CD8-positive, alpha-beta memory T cell (primary cell): ENCODE measurements at regions not wholly inside any gene's neighbourhood (a gene's known extent, or its start where the extent isn't known, plus 50 kb on each side); places are given as distances from the start of the nearest gene placed in this dataset.
A peak's percentile ranks its signal among the peaks of the same experiment; 100 is the strongest.

Experiments
- CTCF ChIA-PET: fragments of 350-600 bp; sonication (Branson Sonifier 250); formaldehyde crosslinking; loops from one replicate; lab custom pipeline; 2021; ENCODE audit warnings: antibody characterized with exemption; lab: Charles Lee
- POLR2A ChIA-PET: fragments of 350-600 bp; sonication (Branson Sonifier 250); formaldehyde crosslinking; loops from one replicate; lab custom pipeline; 2021; ENCODE audit warnings: antibody characterized with exemption; lab: Charles Lee
- DNase-seq, 5 donors: peaks; one replicate each; pipeline versions ENCODE4 v3.0.0 to v3.0.0-alpha.2; 2020 to 2022; ENCODE audit warnings: mixed read lengths in 1 of 5
- H3K27ac ChIP-seq: one replicate; pipeline ENCODE4 v1.7.0; 2013; ENCODE audit warnings: low read depth, mild to moderate bottlenecking, low read length, moderate library complexity
- H3K27me3 ChIP-seq: 2 replicates; pipeline ENCODE4 v1.7.0; 2013; ENCODE audit warnings: low read length, mild to moderate bottlenecking; ENCODE audit not compliant: insufficient read depth, poor library complexity, severe bottlenecking
- H3K36me3 ChIP-seq: 2 replicates; pipeline ENCODE4 v1.7.0; 2013; ENCODE audit warnings: mild to moderate bottlenecking, low read length, moderate library complexity; ENCODE audit not compliant: insufficient read depth
- H3K4me1 ChIP-seq: 2 replicates; pipeline ENCODE4 v1.7.0; 2013; ENCODE audit warnings: mild to moderate bottlenecking, low read length, moderate library complexity; ENCODE audit not compliant: insufficient read depth
- H3K4me3 ChIP-seq: 2 replicates; pipeline ENCODE4 v1.7.0; 2013; ENCODE audit warnings: mild to moderate bottlenecking, low read length
- H3K9me3 ChIP-seq: 2 replicates; pipeline ENCODE4 v1.7.0; 2013; ENCODE audit warnings: mild to moderate bottlenecking, low read length
- H3K27ac Mint-ChIP-seq, 8 donors: one replicate each; pipeline ENCODE4 v1.8.0; 2020 to 2021; ENCODE audit warnings: mixed read lengths in 8 of 8, mild to moderate bottlenecking in 6 of 8, inconsistent platforms in 3 of 8, moderate library complexity in 3 of 8
- H3K27me3 Mint-ChIP-seq, 2 donors: one replicate each; pipeline ENCODE4 v1.8.0; 2020 to 2021; ENCODE audit warnings: mixed read lengths in 2 of 2, mild to moderate bottlenecking in 1 of 2, moderate library complexity in 1 of 2
- H3K36me3 Mint-ChIP-seq, 3 donors: one replicate each; pipeline ENCODE4 v1.8.0; 2020 to 2021; ENCODE audit warnings: mixed read lengths in 3 of 3, inconsistent platforms in 1 of 3, mild to moderate bottlenecking in 1 of 3
- H3K4me1 Mint-ChIP-seq, 3 donors: one replicate each; pipeline ENCODE4 v1.8.0; 2020 to 2021; ENCODE audit warnings: mixed read lengths in 3 of 3, inconsistent platforms in 1 of 3, mild to moderate bottlenecking in 1 of 3
- H3K4me3 Mint-ChIP-seq, 7 donors: one replicate each; pipeline ENCODE4 v1.8.0; 2020 to 2021; ENCODE audit warnings: mixed read lengths in 7 of 7, mild to moderate bottlenecking in 6 of 7, moderate library complexity in 4 of 7, inconsistent platforms in 2 of 7
- H3K9me3 Mint-ChIP-seq, 5 donors: one replicate each; pipeline ENCODE4 v1.8.0; 2020 to 2022; ENCODE audit warnings: mixed read lengths in 5 of 5, mild to moderate bottlenecking in 3 of 5, moderate library complexity in 2 of 5, inconsistent platforms in 1 of 5

GRCh38 chr6:167208819-167209576 is 51.2 kb upstream of the GPR31 start:
- no peak for DNase-seq
- Histone ChIP-seq H3K9me3 (no peaks in the 10 kb centered on the region), H3K27ac (no peak overlapping the region), H3K36me3 (no peaks in the 10 kb centered on the region), H3K4me3 (no peak overlapping the region), H3K4me1 (no peaks in the 10 kb centered on the region), H3K27me3 (no peaks in the 10 kb centered on the region)
- Mint-ChIP-seq H3K4me3 (no peak overlapping the region), H3K4me1 (no peaks in the 10 kb centered on the region), H3K9me3 (no peaks in the 10 kb centered on the region), H3K36me3 (no peaks in the 10 kb centered on the region), H3K27ac (no peak overlapping the region), H3K27me3 (peaks cover 7 to 24% of the 10 kb centered on the region in 2 donors)
- CTCF ChIA-PET: no interaction called here
- POLR2A ChIA-PET: no interaction called here

- no peaks in the 10 kb centered on the region for H3K36me3 Mint-ChIP-seq
- H3K4me1 Mint-ChIP-seq: no peaks in the 10 kb centered on the region
- H3K27me3 Mint-ChIP-seq: peaks cover 7 to 23% of the 10 kb centered on the region in 2 donors
- no peaks in the 10 kb centered on the region for H3K9me3 ChIP-seq
- no peaks in the 10 kb centered on the region for H3K36me3 ChIP-seq
- H3K4me3 Mint-ChIP-seq: no peak overlapping the region
- CTCF ChIA-PET: no interaction called here
- no peaks in the 10 kb centered on the region for H3K27me3 ChIP-seq
- POLR2A ChIA-PET: no interaction called here
- H3K9me3 Mint-ChIP-seq: no peaks in the 10 kb centered on the region
- no peak overlapping the region for H3K4me3 ChIP-seq
- no peak overlapping the region for H3K27ac ChIP-seq
- H3K27ac Mint-ChIP-seq: no peak overlapping the region
- H3K4me1 ChIP-seq: no peaks in the 10 kb centered on the region
- DNase-seq: no peak
Measured at GRCh38 chr6:167209577-167209975, 51.8 kb upstream of the GPR31 start.

GRCh38 chr6:167210375-167211294 is 52.9 kb upstream of the GPR31 start:
- H3K9me3 ChIP-seq: no peaks in the 10 kb centered on the region
- no peak overlapping the region for H3K4me3 ChIP-seq
- no peaks in the 10 kb centered on the region for H3K9me3 Mint-ChIP-seq
- no peak overlapping the region for H3K4me3 Mint-ChIP-seq
- peaks cover 6 to 16% of the 10 kb centered on the region in 2 donors for H3K27me3 Mint-ChIP-seq
- peak overlapping the region in 1 of 8 donors; percentile 52 for H3K27ac Mint-ChIP-seq
- CTCF ChIA-PET: no interaction called here
- H3K27me3 ChIP-seq: no peaks in the 10 kb centered on the region
- H3K36me3 ChIP-seq: no peaks in the 10 kb centered on the region
- no peak for DNase-seq
- H3K36me3 Mint-ChIP-seq: no peaks in the 10 kb centered on the region
- no peaks in the 10 kb centered on the region for H3K4me1 Mint-ChIP-seq
- POLR2A ChIA-PET: no interaction called here
- H3K4me1 ChIP-seq: no peaks in the 10 kb centered on the region
- H3K27ac ChIP-seq: no peak overlapping the region

- H3K4me1 Mint-ChIP-seq: no peaks in the 10 kb centered on the region
- ChIA-PET CTCF (no interaction called here), POLR2A (no interaction called here)
- no peak overlapping the region for H3K27ac Mint-ChIP-seq
- H3K4me3 Mint-ChIP-seq: no peak overlapping the region
- H3K27me3 ChIP-seq: no peaks in the 10 kb centered on the region
- H3K9me3 ChIP-seq: no peaks in the 10 kb centered on the region
- H3K4me3 ChIP-seq: no peak overlapping the region
- H3K4me1 ChIP-seq: no peaks in the 10 kb centered on the region
- no peaks in the 10 kb centered on the region for H3K36me3 ChIP-seq
- no peaks in the 10 kb centered on the region for H3K9me3 Mint-ChIP-seq
- no peak for DNase-seq
- H3K36me3 Mint-ChIP-seq: no peaks in the 10 kb centered on the region
- no peak overlapping the region for H3K27ac ChIP-seq
- peaks cover 6 to 14% of the 10 kb centered on the region in 2 donors for H3K27me3 Mint-ChIP-seq
Measured at GRCh38 chr6:167211295-167211648, 53.5 kb upstream of the GPR31 start.

- Mint-ChIP-seq H3K4me1 (no peaks in the 10 kb centered on the region), H3K9me3 (no peaks in the 10 kb centered on the region), H3K27me3 (peaks cover 2 to 10% of the 10 kb centered on the region in 2 donors), H3K4me3 (no peak overlapping the region), H3K36me3 (no peaks in the 10 kb centered on the region), H3K27ac (no peak overlapping the region)
- POLR2A ChIA-PET: no interaction called here
- Histone ChIP-seq H3K9me3 (no peaks in the 10 kb centered on the region), H3K27ac (no peak overlapping the region), H3K4me3 (no peak overlapping the region), H3K36me3 (no peaks in the 10 kb centered on the region), H3K4me1 (no peaks in the 10 kb centered on the region), H3K27me3 (no peaks in the 10 kb centered on the region)
- CTCF ChIA-PET: no interaction called here
- no peak for DNase-seq
Measured at GRCh38 chr6:167211881-167212712, 54.3 kb upstream of the GPR31 start.

- no peak overlapping the region for H3K27ac ChIP-seq
- Mint-ChIP-seq H3K4me3 (no peak overlapping the region), H3K27me3 (peaks cover 3 to 10% of the 10 kb centered on the region in 2 donors), H3K36me3 (no peaks in the 10 kb centered on the region), H3K9me3 (no peaks in the 10 kb centered on the region), H3K4me1 (no peaks in the 10 kb centered on the region), H3K27ac (no peak overlapping the region)
- DNase-seq: no peak
- ChIA-PET CTCF (no interaction called here), POLR2A (no interaction called here)
- H3K4me1 ChIP-seq: no peaks in the 10 kb centered on the region
- H3K4me3 ChIP-seq: no peak overlapping the region
- H3K9me3 ChIP-seq: no peaks in the 10 kb centered on the region
- no peaks in the 10 kb centered on the region for H3K36me3 ChIP-seq
- H3K27me3 ChIP-seq: no peaks in the 10 kb centered on the region
Measured at GRCh38 chr6:167212713-167213005, 54.9 kb upstream of the GPR31 start.

GRCh38 chr6:167214206-167214605 is 56.4 kb upstream of the GPR31 start:
- CTCF ChIA-PET: no interaction called here
- no peak overlapping the region for H3K27ac Mint-ChIP-seq
- H3K4me1 ChIP-seq: no peaks in the 10 kb centered on the region

More at GRCh38 chr6:167214206-167214605, 56.4 kb upstream of the GPR31 start:
- POLR2A ChIA-PET: no interaction called here
- Histone ChIP-seq H3K4me3 (no peak overlapping the region), H3K27ac (no peak overlapping the region), H3K27me3 (no peaks in the 10 kb centered on the region), H3K36me3 (no peaks in the 10 kb centered on the region), H3K9me3 (no peaks in the 10 kb centered on the region)
- Mint-ChIP-seq H3K27me3 (peaks cover 4 to 5% of the 10 kb centered on the region in 2 donors), H3K9me3 (no peaks in the 10 kb centered on the region), H3K36me3 (no peaks in the 10 kb centered on the region), H3K4me3 (no peak overlapping the region), H3K4me1 (peaks cover 0 to 2% (median 1%) of the 10 kb centered on the region in 3 donors)
- DNase-seq: no peak
